ENCODE measurements at regions not wholly inside any gene's neighbourhood (a gene's known extent, or its start where the extent isn't known, plus 50 kb on each side); places are given as distances from the start of the nearest gene placed in this dataset.

GRCh38 chr2:104052356-104052755 is 801.6 kb upstream of the POU3F3 start:
- Histone ChIP-seq H2BK120ac (ENCODE audit: low read depth, low read length, poor library complexity, severe bottlenecking) (no peak overlapping the region), H3K4me1 (ENCODE audit: insufficient read depth, low read length) (no peaks in the 10 kb centered on the region; the same call in 1 of the 2 replicates), H3K4me2 (ENCODE audit: insufficient read depth, insufficient read length, low read length) (no peak overlapping the region), H3K23ac (ENCODE audit: insufficient read length, low read depth, low read length) (no peak overlapping the region), H3K79me1 (ENCODE audit: insufficient read depth, low read depth, low read length, poor library complexity, severe bottlenecking) (no peaks in the 10 kb centered on the region), H4K20me1 (ENCODE audit: control insufficient read depth, insufficient read depth, insufficient read length) (no peaks in the 10 kb centered on the region), H2AFZ (ENCODE audit: low read length) (no peak overlapping the region), H3K56ac (ENCODE audit: insufficient read length, low read depth, low read length) (no peak overlapping the region), H4K5ac (ENCODE audit: insufficient read length, low read depth, low read length) (no peak overlapping the region), H3K4ac (ENCODE audit: low read depth, low read length) (no peak overlapping the region), H2BK12ac (ENCODE audit: insufficient read length, low read depth, low read length) (no peak overlapping the region), H4K8ac (replicated peaks; ENCODE audit: insufficient read length, low read depth, low read length) (no peak overlapping the region), H3K9ac (ENCODE audit: extremely low read depth, insufficient read length, low read length) (no peak overlapping the region), H3K27me3 (ENCODE audit: insufficient read depth, low read length) (no peaks in the 10 kb centered on the region), H3K9me3 (ENCODE audit: control insufficient read depth, low read depth, low read length) (no peaks in the 10 kb centered on the region), H2BK5ac (ENCODE audit: insufficient read length, low read length) (no peak overlapping the region), H3K23me2 (ENCODE audit: insufficient read length, low read depth, low read length, poor library complexity, severe bottlenecking) (no peaks in the 10 kb centered on the region), H3T11ph (ENCODE audit: low read length) (no peak overlapping the region), H4K91ac (ENCODE audit: insufficient read length, low read depth, low read length) (no peak overlapping the region), H3K14ac (ENCODE audit: insufficient read depth, low read length) (no peak overlapping the region), H2BK15ac (ENCODE audit: low read depth, low read length) (no peak overlapping the region), H2BK20ac (ENCODE audit: low read depth, low read length, poor library complexity, severe bottlenecking) (no peak overlapping the region), H3K18ac (ENCODE audit: insufficient read length, low read depth, low read length) (no peak overlapping the region), H3K79me2 (ENCODE audit: insufficient read depth, low read length) (no peaks in the 10 kb centered on the region), H3K27ac (ENCODE audit: insufficient read length, low read depth, low read length) (no peak overlapping the region), H2AK5ac (ENCODE audit: insufficient read length, low read length) (no peak overlapping the region)
- Mint-ChIP-seq H3K27me3 (ENCODE audit: low read depth) (no peaks in the 10 kb centered on the region), H3K4me1 (peaks cover 20 to 22% of the 10 kb centered on the region in 2 experiments), H3K9me3 (no peaks in the 10 kb centered on the region), H3K36me3 (ENCODE audit: insufficient read depth in 1 of 3, low read depth in 3 of 3) (no peaks in the 10 kb centered on the region), H3K4me3 (no peak overlapping the region), H3K27ac (no peak overlapping the region)
- DNase-seq = no peak
- no peak for TF ChIP-seq CTCF (conservative IDR thresholded peaks at IDR 0.05)
- WGBS (ENCODE audit: extremely low coverage, insufficient read length, low lambda C conversion rate) = no CpG with 5 or more reads among the region's 5 CpGs

All from H9 (cell line).